ENCODE measurements at regions not wholly inside any gene's neighbourhood (a gene's known extent, or its start where the extent isn't known, plus 50 kb on each side); places are given as distances from the start of the nearest gene placed in this dataset.

GRCh38 chr6:119524410-119524809, 174.8 kb upstream of the MAN1A1 start:
- Histone ChIP-seq H3K36me3 (ENCODE audit: control insufficient read depth in 2 of 2, extremely low read depth in 1 of 2, insufficient read depth in 1 of 2, low read length in 1 of 2) (no peaks in the 10 kb centered on the region), H3K27ac (ENCODE audit: low read length) (no peak overlapping the region), H3K9me3 (no peaks in the 10 kb centered on the region), H3K4me1 (ENCODE audit: control insufficient read depth in 1 of 2, extremely low read depth in 1 of 2, insufficient read depth in 2 of 2, low read length in 2 of 2) (no peaks in the 10 kb centered on the region), H3K4me3 (ENCODE audit: control insufficient read depth in 1 of 2, extremely low read depth in 1 of 2, low read length in 1 of 2) (no peak overlapping the region), H3K27me3 (replicated peaks in 1 of 2; ENCODE audit: control insufficient read depth in 2 of 2, extremely low read depth in 1 of 2, insufficient read depth in 2 of 2, low read length in 1 of 2) (no peaks in the 10 kb centered on the region)
- H3K4me1 Mint-ChIP-seq: no peaks in the 10 kb centered on the region
- no CpG with 5 or more reads among the region's 1 CpG for WGBS (ENCODE audit: insufficient coverage)
- ChIA-PET POLR2A (no interaction called here), CTCF (no interaction called here)
- H3K27me3 Mint-ChIP-seq: peaks cover 0 to 6% of the 10 kb centered on the region in 2 donors
- H3K36me3 Mint-ChIP-seq: no peaks in the 10 kb centered on the region
- no peak for DNase-seq
- no peak overlapping the region for H3K27ac Mint-ChIP-seq
- no peaks in the 10 kb centered on the region for H3K9me3 Mint-ChIP-seq
- ATAC-seq (replicated peaks in 1 of 4): no peak
- no peak overlapping the region for H3K4me3 Mint-ChIP-seq

- H3K9me3 ChIP-seq: no peaks in the 10 kb centered on the region
- DNase-seq (no peak), ATAC-seq (replicated peaks in 1 of 4) (no peak)
- no peak overlapping the region for H3K27ac ChIP-seq (ENCODE audit: low read length)
- Mint-ChIP-seq H3K27ac (no peak overlapping the region), H3K4me3 (no peak overlapping the region), H3K9me3 (no peaks in the 10 kb centered on the region), H3K27me3 (peaks cover 0 to 5% of the 10 kb centered on the region in 2 donors), H3K36me3 (no peaks in the 10 kb centered on the region), H3K4me1 (no peaks in the 10 kb centered on the region)
- POLR2A ChIA-PET: no interaction called here
- no peak overlapping the region for H3K4me3 ChIP-seq (ENCODE audit: control insufficient read depth in 1 of 2, extremely low read depth in 1 of 2, low read length in 1 of 2)
- no CpG with 5 or more reads among the region's 1 CpG for WGBS (ENCODE audit: insufficient coverage)
- no peaks in the 10 kb centered on the region for H3K27me3 ChIP-seq (replicated peaks in 1 of 2; ENCODE audit: control insufficient read depth in 2 of 2, extremely low read depth in 1 of 2, insufficient read depth in 2 of 2, low read length in 1 of 2)
- no peaks in the 10 kb centered on the region for H3K36me3 ChIP-seq (ENCODE audit: control insufficient read depth in 2 of 2, extremely low read depth in 1 of 2, insufficient read depth in 1 of 2, low read length in 1 of 2)
- H3K4me1 ChIP-seq (ENCODE audit: control insufficient read depth in 1 of 2, extremely low read depth in 1 of 2, insufficient read depth in 2 of 2, low read length in 2 of 2): no peaks in the 10 kb centered on the region
- CTCF ChIA-PET: no interaction called here
Measured at GRCh38 chr6:119523556-119523955, 174.0 kb upstream of the MAN1A1 start.

- Mint-ChIP-seq H3K4me1 (no peaks in the 10 kb centered on the region), H3K4me3 (no peak overlapping the region), H3K27ac (no peak overlapping the region), H3K27me3 (peaks cover 3 to 5% of the 10 kb centered on the region in 2 donors), H3K9me3 (no peaks in the 10 kb centered on the region), H3K36me3 (no peaks in the 10 kb centered on the region)
- Histone ChIP-seq H3K36me3 (ENCODE audit: control insufficient read depth in 2 of 2, extremely low read depth in 1 of 2, insufficient read depth in 1 of 2, low read length in 1 of 2) (no peaks in the 10 kb centered on the region), H3K4me1 (ENCODE audit: control insufficient read depth in 1 of 2, extremely low read depth in 1 of 2, insufficient read depth in 2 of 2, low read length in 2 of 2) (no peaks in the 10 kb centered on the region), H3K4me3 (ENCODE audit: control insufficient read depth in 1 of 2, extremely low read depth in 1 of 2, low read length in 1 of 2) (no peak overlapping the region), H3K27ac (ENCODE audit: low read length) (no peak overlapping the region), H3K9me3 (no peaks in the 10 kb centered on the region), H3K27me3 (replicated peaks in 1 of 2; ENCODE audit: control insufficient read depth in 2 of 2, extremely low read depth in 1 of 2, insufficient read depth in 2 of 2, low read length in 1 of 2) (no peaks in the 10 kb centered on the region)
- POLR2A ChIA-PET: no interaction called here
- DNase-seq: no peak
- no CpG with 5 or more reads among the region's 1 CpG for WGBS (ENCODE audit: insufficient coverage)
- ATAC-seq (replicated peaks in 1 of 4): no peak
- CTCF ChIA-PET: no interaction called here
Measured at GRCh38 chr6:119521251-119521650, 171.7 kb upstream of the MAN1A1 start.

- H3K27me3 ChIP-seq (replicated peaks in 1 of 2; ENCODE audit: control insufficient read depth in 2 of 2, extremely low read depth in 1 of 2, insufficient read depth in 2 of 2, low read length in 1 of 2): peaks cover 0 to 2% of the 10 kb centered on the region in 2 experiments
- ChIA-PET CTCF (no interaction called here), POLR2A (interaction anchor here in 1 of 2 donors (0.6 kb wide), 1 partner anchor 785 kb away, joined by 3 read pairs; no protein-coding TSS in a partner anchor)
- Mint-ChIP-seq H3K27ac (no peak overlapping the region), H3K27me3 (peaks cover 5 to 7% of the 10 kb centered on the region in 2 donors), H3K9me3 (no peaks in the 10 kb centered on the region), H3K4me3 (no peak overlapping the region), H3K4me1 (no peaks in the 10 kb centered on the region), H3K36me3 (no peaks in the 10 kb centered on the region)
- no peak for DNase-seq
- no peak overlapping the region for H3K27ac ChIP-seq (ENCODE audit: low read length)
- no peak for ATAC-seq (replicated peaks in 1 of 4)
- no peaks in the 10 kb centered on the region for H3K36me3 ChIP-seq (ENCODE audit: control insufficient read depth in 2 of 2, extremely low read depth in 1 of 2, insufficient read depth in 1 of 2, low read length in 1 of 2)
- no peak overlapping the region for H3K4me3 ChIP-seq (ENCODE audit: control insufficient read depth in 1 of 2, extremely low read depth in 1 of 2, low read length in 1 of 2)
- H3K9me3 ChIP-seq: no peaks in the 10 kb centered on the region
- H3K4me1 ChIP-seq (ENCODE audit: control insufficient read depth in 1 of 2, extremely low read depth in 1 of 2, insufficient read depth in 2 of 2, low read length in 2 of 2): no peaks in the 10 kb centered on the region
Measured at GRCh38 chr6:119517428-119517827, 167.9 kb upstream of the MAN1A1 start.

GRCh38 chr6:119514345-119514744, 164.8 kb upstream of the MAN1A1 start:
- no peak overlapping the region for H3K27ac ChIP-seq (ENCODE audit: low read length)
- 76% methylated on average over 2 of the region's 2 CpGs for WGBS (ENCODE audit: insufficient coverage)
- H3K4me1 Mint-ChIP-seq: no peaks in the 10 kb centered on the region
- no peaks in the 10 kb centered on the region for H3K9me3 ChIP-seq
- ATAC-seq (replicated peaks in 1 of 4) (no peak), DNase-seq (no peak)
- H3K4me3 Mint-ChIP-seq: no peak overlapping the region
- CTCF ChIA-PET: no interaction called here
- POLR2A ChIA-PET: no interaction called here
- peaks cover 0 to 2% of the 10 kb centered on the region in 2 experiments for H3K27me3 ChIP-seq (replicated peaks in 1 of 2; ENCODE audit: control insufficient read depth in 2 of 2, extremely low read depth in 1 of 2, insufficient read depth in 2 of 2, low read length in 1 of 2)
- H3K4me1 ChIP-seq (ENCODE audit: control insufficient read depth in 1 of 2, extremely low read depth in 1 of 2, insufficient read depth in 2 of 2, low read length in 2 of 2): no peaks in the 10 kb centered on the region
- H3K27ac Mint-ChIP-seq: no peak overlapping the region
- no peak overlapping the region for H3K4me3 ChIP-seq (ENCODE audit: control insufficient read depth in 1 of 2, extremely low read depth in 1 of 2, low read length in 1 of 2)
- H3K36me3 Mint-ChIP-seq: no peaks in the 10 kb centered on the region
- peaks cover 4 to 5% of the 10 kb centered on the region in 2 donors for H3K27me3 Mint-ChIP-seq
- H3K36me3 ChIP-seq (ENCODE audit: control insufficient read depth in 2 of 2, extremely low read depth in 1 of 2, insufficient read depth in 1 of 2, low read length in 1 of 2): no peaks in the 10 kb centered on the region
- no peaks in the 10 kb centered on the region for H3K9me3 Mint-ChIP-seq

- WGBS (ENCODE audit: insufficient coverage): no CpG with 5 or more reads among the region's 3 CpGs
- H3K4me3 ChIP-seq (ENCODE audit: control insufficient read depth in 1 of 2, extremely low read depth in 1 of 2, low read length in 1 of 2): no peak overlapping the region
- DNase-seq (no peak), ATAC-seq (replicated peaks in 1 of 4) (no peak)
- Mint-ChIP-seq H3K36me3 (no peaks in the 10 kb centered on the region), H3K27ac (no peak overlapping the region), H3K27me3 (peaks cover 0 to 4% of the 10 kb centered on the region in 2 donors), H3K4me3 (no peak overlapping the region), H3K4me1 (no peaks in the 10 kb centered on the region), H3K9me3 (no peaks in the 10 kb centered on the region)
- ChIA-PET CTCF (no interaction called here), POLR2A (no interaction called here)
- H3K27me3 ChIP-seq (replicated peaks in 1 of 2; ENCODE audit: control insufficient read depth in 2 of 2, extremely low read depth in 1 of 2, insufficient read depth in 2 of 2, low read length in 1 of 2): peaks cover 0 to 2% of the 10 kb centered on the region in 2 experiments
- no peaks in the 10 kb centered on the region for H3K36me3 ChIP-seq (ENCODE audit: control insufficient read depth in 2 of 2, extremely low read depth in 1 of 2, insufficient read depth in 1 of 2, low read length in 1 of 2)
- H3K4me1 ChIP-seq (ENCODE audit: control insufficient read depth in 1 of 2, extremely low read depth in 1 of 2, insufficient read depth in 2 of 2, low read length in 2 of 2): no peaks in the 10 kb centered on the region
- H3K27ac ChIP-seq (ENCODE audit: low read length): no peak overlapping the region
- H3K9me3 ChIP-seq: no peaks in the 10 kb centered on the region
Measured at GRCh38 chr6:119511024-119511423, 161.5 kb upstream of the MAN1A1 start.

- DNase-seq: no peak
- H3K4me3 Mint-ChIP-seq: no peak overlapping the region
- Histone ChIP-seq H3K9me3 (no peaks in the 10 kb centered on the region), H3K27me3 (replicated peaks in 1 of 2; ENCODE audit: control insufficient read depth in 2 of 2, extremely low read depth in 1 of 2, insufficient read depth in 2 of 2, low read length in 1 of 2) (peaks cover 0 to 2% of the 10 kb centered on the region in 2 experiments), H3K36me3 (ENCODE audit: control insufficient read depth in 2 of 2, extremely low read depth in 1 of 2, insufficient read depth in 1 of 2, low read length in 1 of 2) (no peaks in the 10 kb centered on the region), H3K27ac (ENCODE audit: low read length) (no peak overlapping the region), H3K4me1 (ENCODE audit: control insufficient read depth in 1 of 2, extremely low read depth in 1 of 2, insufficient read depth in 2 of 2, low read length in 2 of 2) (no peaks in the 10 kb centered on the region), H3K4me3 (ENCODE audit: control insufficient read depth in 1 of 2, extremely low read depth in 1 of 2, low read length in 1 of 2) (no peak overlapping the region)
- no peaks in the 10 kb centered on the region for H3K4me1 Mint-ChIP-seq
- WGBS (ENCODE audit: insufficient coverage): 100% methylated on average over 1 of the region's 2 CpGs
- no peaks in the 10 kb centered on the region for H3K9me3 Mint-ChIP-seq
- POLR2A ChIA-PET: no interaction called here
- CTCF ChIA-PET: no interaction called here
- no peak overlapping the region for H3K27ac Mint-ChIP-seq
- H3K27me3 Mint-ChIP-seq: peaks cover 0 to 4% of the 10 kb centered on the region in 2 donors
- ATAC-seq (replicated peaks in 1 of 4): no peak
- H3K36me3 Mint-ChIP-seq: no peaks in the 10 kb centered on the region
Measured at GRCh38 chr6:119510246-119510645, 160.7 kb upstream of the MAN1A1 start.
